ENCODE measurements at regions not wholly inside any gene's neighbourhood (a gene's known extent, or its start where the extent isn't known, plus 50 kb on each side); places are given as distances from the start of the nearest gene placed in this dataset.

DNA sequence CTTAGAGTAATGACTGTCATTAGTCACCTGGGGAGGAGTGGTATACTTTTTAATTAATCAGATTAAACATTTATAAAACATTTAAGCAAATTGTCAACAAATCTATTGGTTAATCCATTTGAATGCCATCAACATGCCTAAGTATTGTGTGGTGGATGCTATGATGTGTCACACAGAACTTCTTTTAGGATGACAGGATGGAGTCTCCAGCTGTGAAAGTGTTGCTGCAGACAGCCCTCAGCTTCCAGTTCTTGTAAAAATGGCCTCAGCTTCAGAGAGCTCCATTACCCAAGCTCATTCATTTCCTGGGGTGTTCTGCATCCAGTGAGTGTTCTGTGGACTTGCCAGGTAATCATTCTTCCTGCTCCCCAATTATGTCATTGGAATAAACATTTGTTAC lies 74.3 kb upstream of the CLNK start:
- no peak for DNase-seq (ENCODE audit: low spot score in 2 of 2)
- intact Hi-C loops (cut with DNase I; ENCODE audit: low total_unique reads) = no loop called here
- TF ChIP-seq, protein P1, sequence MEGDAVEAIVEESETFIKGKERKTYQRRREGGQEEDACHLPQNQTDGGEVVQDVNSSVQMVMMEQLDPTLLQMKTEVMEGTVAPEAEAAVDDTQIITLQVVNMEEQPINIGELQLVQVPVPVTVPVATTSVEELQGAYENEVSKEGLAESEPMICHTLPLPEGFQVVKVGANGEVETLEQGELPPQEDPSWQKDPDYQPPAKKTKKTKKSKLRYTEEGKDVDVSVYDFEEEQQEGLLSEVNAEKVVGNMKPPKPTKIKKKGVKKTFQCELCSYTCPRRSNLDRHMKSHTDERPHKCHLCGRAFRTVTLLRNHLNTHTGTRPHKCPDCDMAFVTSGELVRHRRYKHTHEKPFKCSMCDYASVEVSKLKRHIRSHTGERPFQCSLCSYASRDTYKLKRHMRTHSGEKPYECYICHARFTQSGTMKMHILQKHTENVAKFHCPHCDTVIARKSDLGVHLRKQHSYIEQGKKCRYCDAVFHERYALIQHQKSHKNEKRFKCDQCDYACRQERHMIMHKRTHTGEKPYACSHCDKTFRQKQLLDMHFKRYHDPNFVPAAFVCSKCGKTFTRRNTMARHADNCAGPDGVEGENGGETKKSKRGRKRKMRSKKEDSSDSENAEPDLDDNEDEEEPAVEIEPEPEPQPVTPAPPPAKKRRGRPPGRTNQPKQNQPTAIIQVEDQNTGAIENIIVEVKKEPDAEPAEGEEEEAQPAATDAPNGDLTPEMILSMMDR (IDR thresholded peaks at IDR 0.05) = no peak
- no peak for TF ChIP-seq POLR2A (IDR thresholded peaks at IDR 0.05)
- no peak overlapping the region for H3K4me3 ChIP-seq (ENCODE audit: low read depth, poor library complexity, severe bottlenecking)

DNA sequence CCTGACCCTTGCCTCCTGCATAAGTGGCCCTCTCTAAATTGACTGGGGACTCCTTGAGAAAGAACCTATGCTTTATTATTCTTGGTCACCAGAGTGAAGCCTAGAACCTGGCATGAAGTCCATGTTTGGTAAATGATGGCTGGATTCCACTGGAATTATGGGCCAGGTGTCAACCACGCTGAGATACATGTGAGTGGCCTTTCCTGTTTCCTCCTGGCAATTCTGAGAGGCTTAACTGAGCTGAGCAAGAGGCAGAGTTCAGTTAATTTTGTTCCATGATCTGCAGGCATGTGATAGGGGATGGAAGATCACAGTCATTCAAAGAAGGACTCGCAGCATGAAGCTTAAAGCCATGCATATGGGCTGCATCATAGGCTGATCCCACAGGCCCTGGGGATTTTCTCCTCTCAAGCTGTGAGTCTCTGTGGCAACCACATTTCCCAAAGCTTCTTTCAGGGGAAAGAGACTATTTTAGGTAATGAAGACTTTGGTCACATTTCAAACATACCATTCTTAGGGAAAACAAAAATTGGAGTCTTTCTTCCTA lies 69.4 kb upstream of the CLNK start:
- DNase-seq (ENCODE audit: low spot score in 2 of 2) = no peak
- WGBS, 2 donors = 46 to 62% methylated on average over 2 of the region's 2 CpGs

DNA sequence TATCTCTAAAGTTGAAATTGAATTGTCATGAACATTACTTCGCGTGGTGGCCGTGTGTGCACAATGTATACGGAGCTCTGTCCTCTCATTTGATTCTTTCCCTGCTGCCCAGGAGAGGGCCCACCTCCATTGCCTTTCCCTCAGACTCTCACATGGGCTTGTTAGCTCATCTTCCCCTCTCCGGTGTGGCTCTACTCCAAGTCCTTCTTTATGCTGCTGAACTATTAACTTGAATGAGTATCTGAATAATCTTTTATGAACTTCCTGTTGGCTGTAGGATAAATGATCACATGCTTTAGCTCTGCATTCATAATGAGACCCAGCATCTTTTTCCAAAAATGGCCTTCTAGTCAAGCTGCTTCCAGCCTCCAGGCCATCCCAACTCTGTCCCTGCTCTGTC lies 68.8 kb upstream of the CLNK start:
- TF ChIP-seq, protein P1 (IDR thresholded peaks at IDR 0.05) = no peak
- no peak for TF ChIP-seq POLR2A (IDR thresholded peaks at IDR 0.05)
- no peak overlapping the region for H3K4me3 ChIP-seq (ENCODE audit: low read depth, poor library complexity, severe bottlenecking)
- intact Hi-C loops (cut with DNase I; ENCODE audit: low total_unique reads) = no loop called here
- WGBS, 2 donors = 89 to 90% methylated on average over 5 of the region's 5 CpGs
- no peak for DNase-seq (ENCODE audit: low spot score in 2 of 2)

More for the DNA sequence above, 69.4 kb upstream of the CLNK start:
- H3K4me3 ChIP-seq (ENCODE audit: low read depth, poor library complexity, severe bottlenecking) = no peak overlapping the region
- intact Hi-C loops (cut with DNase I; ENCODE audit: low total_unique reads) = no loop called here
- TF ChIP-seq POLR2A (IDR thresholded peaks at IDR 0.05) = no peak
- TF ChIP-seq, protein P1 (IDR thresholded peaks at IDR 0.05) = no peak

DNA sequence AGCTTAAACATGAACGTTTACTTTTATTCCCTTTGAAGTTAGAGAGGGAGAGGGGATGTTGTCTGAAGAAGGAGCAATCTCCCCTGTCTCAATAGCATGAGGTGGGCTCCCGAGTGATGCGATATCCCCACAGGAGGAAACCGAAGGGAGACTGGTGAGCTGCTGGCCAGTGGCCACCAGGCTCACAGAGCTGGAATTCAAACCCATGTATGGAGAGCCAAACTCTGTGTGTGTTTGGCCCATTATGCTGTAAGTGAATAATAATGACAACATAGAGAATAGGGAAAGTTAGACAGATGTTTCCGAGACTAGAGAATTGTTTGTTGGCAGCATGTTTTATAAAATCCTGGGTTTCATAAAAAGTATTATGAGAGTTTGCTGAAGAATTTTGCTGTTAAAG lies 66.1 kb upstream of the CLNK start:
- TF ChIP-seq, protein P1 (IDR thresholded peaks at IDR 0.05) = no peak
- TF ChIP-seq POLR2A (IDR thresholded peaks at IDR 0.05) = no peak
- no peak overlapping the region for H3K4me3 ChIP-seq (ENCODE audit: low read depth, poor library complexity, severe bottlenecking)
- no peak for DNase-seq (ENCODE audit: low spot score in 2 of 2)
- intact Hi-C loops (cut with DNase I; ENCODE audit: low total_unique reads) = no loop called here
- WGBS, 2 donors = 48 to 54% methylated on average over 5 of the region's 5 CpGs

DNA sequence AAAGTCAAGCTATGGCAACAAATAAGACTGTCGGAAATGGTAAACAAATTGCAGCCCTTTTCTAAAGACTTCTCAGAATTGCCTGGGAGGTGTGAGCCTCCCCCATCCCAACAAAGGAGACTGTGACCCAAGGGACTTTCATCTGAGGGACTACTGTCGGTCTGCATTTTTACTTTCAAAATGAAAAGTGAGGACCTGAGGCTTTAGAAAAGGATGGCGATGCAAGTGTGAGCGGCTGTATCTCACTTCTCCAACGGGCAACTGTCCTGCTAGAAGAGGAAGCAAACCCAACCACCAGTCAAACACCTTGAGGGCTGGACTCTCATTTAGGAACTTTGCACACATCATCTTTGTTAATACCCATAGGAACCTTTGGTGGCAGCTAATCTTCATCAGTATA lies 62.6 kb upstream of the CLNK start:
- no peak overlapping the region for H3K4me3 ChIP-seq (ENCODE audit: low read depth, poor library complexity, severe bottlenecking)
- 75% methylated on average over 5 of the region's 5 CpGs for WGBS, 2 donors
- TF ChIP-seq, protein P1 (IDR thresholded peaks at IDR 0.05) = no peak
- TF ChIP-seq POLR2A (IDR thresholded peaks at IDR 0.05) = no peak
- DNase-seq (ENCODE audit: low spot score in 2 of 2) = no peak
- intact Hi-C loops (cut with DNase I; ENCODE audit: low total_unique reads) = no loop called here
